ENCODE measurements at regions not wholly inside any gene's neighbourhood (a gene's known extent, or its start where the extent isn't known, plus 50 kb on each side); places are given as distances from the start of the nearest gene placed in this dataset.

DNA sequence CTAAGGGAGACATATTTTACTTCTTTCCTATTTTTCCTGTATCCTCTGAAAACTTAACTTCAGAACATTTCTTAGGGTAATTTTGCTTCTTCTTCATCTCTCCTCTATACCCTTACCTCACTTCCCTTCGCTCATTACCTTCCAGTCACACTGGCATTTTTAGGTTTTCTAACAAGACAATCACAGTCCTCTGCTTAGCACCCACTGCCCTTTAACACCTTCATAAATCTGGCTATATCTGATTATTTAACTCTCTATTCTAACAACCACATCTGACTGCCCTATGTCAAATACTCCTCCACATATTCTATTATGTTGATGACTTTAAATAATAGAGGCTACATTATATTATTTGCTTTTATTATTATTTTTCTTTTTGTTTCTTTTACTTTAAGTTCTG, 1058.0 kb upstream of the CNTN5 start:
- no peak overlapping the region for H3K4me3 ChIP-seq (ENCODE audit: low read depth, low read length)
- TF ChIP-seq, protein P1, sequence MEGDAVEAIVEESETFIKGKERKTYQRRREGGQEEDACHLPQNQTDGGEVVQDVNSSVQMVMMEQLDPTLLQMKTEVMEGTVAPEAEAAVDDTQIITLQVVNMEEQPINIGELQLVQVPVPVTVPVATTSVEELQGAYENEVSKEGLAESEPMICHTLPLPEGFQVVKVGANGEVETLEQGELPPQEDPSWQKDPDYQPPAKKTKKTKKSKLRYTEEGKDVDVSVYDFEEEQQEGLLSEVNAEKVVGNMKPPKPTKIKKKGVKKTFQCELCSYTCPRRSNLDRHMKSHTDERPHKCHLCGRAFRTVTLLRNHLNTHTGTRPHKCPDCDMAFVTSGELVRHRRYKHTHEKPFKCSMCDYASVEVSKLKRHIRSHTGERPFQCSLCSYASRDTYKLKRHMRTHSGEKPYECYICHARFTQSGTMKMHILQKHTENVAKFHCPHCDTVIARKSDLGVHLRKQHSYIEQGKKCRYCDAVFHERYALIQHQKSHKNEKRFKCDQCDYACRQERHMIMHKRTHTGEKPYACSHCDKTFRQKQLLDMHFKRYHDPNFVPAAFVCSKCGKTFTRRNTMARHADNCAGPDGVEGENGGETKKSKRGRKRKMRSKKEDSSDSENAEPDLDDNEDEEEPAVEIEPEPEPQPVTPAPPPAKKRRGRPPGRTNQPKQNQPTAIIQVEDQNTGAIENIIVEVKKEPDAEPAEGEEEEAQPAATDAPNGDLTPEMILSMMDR (conservative IDR thresholded peaks at IDR 0.05; ENCODE audit: low read depth, low read length) = no peak
- DNase-seq (ENCODE audit: low read depth) = no peak

DNA sequence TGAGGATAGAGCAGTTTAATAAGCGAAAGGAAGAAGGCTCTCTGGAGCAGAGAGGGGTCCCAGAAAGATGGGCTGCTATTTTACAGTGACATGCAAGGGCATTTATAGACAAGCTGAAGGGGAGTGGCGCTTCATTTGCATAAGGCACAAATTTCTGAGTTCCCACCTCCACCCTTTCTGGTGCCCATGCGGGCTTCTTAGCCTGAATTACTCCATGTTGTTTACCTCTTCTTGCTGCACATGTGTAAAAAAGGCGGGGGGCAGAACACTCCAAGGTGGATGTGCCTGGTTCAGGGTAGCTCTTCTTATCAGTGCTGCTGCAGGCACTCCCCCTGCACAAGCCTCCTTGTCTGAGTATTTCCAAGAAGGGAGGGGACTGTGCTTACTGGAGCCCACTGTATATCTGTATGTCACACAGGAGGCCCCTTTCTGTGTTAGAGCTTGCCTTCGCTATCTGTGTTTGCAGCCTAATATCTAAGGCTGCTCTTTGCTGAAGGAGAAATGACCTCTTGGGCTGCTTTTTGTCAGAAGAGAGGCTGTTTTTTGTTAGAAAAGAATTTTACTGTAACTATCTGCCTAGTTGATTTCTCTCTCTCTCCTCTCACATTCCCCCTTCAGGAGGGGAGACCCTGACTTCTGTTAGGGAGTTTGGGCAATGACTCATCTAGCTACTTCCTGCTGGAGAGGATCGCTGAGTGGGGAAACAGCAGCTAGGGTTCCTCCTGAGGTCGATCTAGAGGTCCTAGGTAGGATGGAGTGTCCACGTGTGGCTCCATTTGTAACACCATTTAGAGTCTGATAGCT, 1057.0 kb upstream of the CNTN5 start:
- TF ChIP-seq, protein P1 (conservative IDR thresholded peaks at IDR 0.05; ENCODE audit: low read depth, low read length) = no peak
- H3K4me3 ChIP-seq (ENCODE audit: low read depth, low read length) = no peak overlapping the region
- DNase-seq (ENCODE audit: low read depth) = peak; percentile 50

DNA sequence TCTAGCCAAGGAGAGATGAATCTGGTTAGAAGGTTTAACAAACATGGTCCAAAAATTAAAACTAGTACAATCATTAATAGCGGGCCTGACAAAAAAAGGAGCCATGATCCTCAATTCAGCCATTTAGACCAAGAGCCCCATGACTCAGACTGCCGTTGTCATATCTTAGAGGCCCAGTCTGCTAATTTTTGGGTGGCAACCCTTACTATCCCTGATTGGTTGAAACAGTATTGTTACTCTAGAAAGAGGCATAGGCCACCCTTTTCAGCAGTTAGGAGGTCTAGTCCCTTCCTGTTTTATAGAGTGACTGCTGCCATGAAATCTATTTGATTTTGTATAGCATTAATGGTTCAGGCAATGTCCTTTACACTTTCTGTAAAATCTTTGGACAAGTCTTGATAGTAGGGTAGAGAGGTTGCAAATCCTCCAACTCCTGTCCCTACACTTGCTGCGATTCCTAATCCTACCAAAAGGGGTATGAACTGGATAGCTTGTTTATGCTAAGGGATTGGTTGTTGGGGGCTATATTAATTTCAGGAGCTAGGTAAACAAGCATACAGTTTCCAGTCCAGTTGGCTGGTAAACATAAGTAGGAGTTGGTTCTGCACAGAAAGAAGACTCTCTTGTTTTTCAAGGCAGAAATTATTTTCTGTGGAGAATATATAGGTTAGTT, 1056.3 kb upstream of the CNTN5 start:
- DNase-seq (ENCODE audit: low read depth) = no peak
- TF ChIP-seq, protein P1 (conservative IDR thresholded peaks at IDR 0.05; ENCODE audit: low read depth, low read length) = no peak
- no peak overlapping the region for H3K4me3 ChIP-seq (ENCODE audit: low read depth, low read length)

DNA sequence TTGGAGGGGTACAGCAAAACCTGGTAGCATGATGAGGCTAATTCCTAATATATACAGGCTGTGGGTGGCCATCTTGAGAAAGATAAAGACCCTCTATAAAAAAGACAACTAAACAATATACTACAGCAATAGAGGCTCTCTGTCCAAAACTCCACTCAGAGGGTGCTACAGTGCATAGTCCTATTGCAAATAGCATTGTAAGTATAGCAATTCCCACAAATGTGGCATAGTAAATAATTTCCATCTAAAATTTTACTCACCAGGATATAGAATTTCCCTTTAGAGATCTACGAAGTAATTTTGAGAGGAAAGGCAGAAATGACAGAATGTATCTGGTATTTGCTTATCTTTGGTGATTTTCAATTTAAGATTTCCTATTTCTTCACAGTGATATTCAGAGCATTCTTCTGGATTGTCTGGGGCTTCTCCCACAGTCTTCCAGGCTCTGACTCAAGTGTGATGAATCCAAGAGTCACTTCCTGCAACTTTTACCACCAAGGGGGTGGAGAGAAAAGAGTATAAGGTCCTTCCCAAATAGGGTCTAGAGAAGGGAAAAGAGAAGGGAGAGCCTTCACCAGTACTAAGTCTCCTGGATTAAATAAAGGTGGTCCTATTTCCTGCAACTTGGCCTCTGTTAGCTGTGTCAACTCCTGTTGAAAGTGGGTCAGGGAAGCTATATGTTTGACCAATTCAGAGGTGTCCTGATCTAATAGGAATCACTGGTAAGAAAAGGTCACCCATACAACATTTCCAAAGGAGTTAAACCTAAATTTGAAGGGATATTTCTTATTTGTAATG, 1054.7 kb upstream of the CNTN5 start:
- no peak overlapping the region for H3K4me3 ChIP-seq (ENCODE audit: low read depth, low read length)
- peak; percentile 90 for DNase-seq (ENCODE audit: low read depth)
- TF ChIP-seq, protein P1 (conservative IDR thresholded peaks at IDR 0.05; ENCODE audit: low read depth, low read length) = no peak

DNA sequence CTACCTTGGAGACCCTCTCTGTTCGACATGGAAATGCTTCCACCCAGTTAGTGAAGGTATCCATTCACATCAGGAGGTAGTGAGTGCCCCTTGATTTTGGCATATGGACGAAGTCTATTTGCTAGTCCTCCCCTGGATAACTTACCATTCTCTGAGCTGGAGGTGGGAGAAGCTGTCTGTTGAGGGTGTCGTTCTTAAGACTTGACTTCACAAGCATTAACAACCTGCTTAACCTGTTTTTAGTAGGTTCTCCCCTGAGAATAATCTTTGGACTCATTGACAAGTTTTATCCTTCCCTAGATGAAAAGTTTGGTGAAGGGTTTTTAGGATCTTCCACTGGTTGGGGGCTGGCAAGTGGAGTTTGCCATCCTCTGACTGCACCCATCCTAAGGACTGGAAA, 1053.8 kb upstream of the CNTN5 start:
- TF ChIP-seq, protein P1 (conservative IDR thresholded peaks at IDR 0.05; ENCODE audit: low read depth, low read length) = no peak
- no peak for DNase-seq (ENCODE audit: low read depth)
- H3K4me3 ChIP-seq (ENCODE audit: low read depth, low read length) = no peak overlapping the region

DNA sequence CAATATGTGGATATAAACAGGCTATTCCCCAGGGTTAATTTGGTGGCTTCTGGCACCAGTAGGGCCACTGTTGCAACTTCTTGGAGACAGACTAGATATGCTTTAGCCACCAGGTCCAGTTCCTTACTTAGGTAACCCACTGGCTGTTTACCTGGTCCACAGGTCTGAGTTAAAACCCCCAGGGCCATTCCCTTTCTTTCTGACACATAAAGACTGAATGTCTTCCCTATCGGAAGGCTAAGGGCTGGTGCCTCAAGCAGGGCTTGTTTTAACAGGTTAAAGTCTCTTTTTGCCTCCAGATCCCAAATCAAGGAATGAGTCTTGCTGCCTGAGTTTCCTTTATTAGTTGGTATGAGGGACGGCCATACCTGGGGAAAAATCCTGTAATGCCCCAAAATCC, 1052.7 kb upstream of the CNTN5 start:
- no peak for DNase-seq (ENCODE audit: low read depth)
- TF ChIP-seq, protein P1 (conservative IDR thresholded peaks at IDR 0.05; ENCODE audit: low read depth, low read length) = no peak
- H3K4me3 ChIP-seq (ENCODE audit: low read depth, low read length) = no peak overlapping the region
